IPS-NIHi7 (cell line): ENCODE measurements at regions not wholly inside any gene's neighbourhood (a gene's known extent, or its start where the extent isn't known, plus 50 kb on each side); places are given as distances from the start of the nearest gene placed in this dataset.
"Not testable (repeated sequence)": the region's sequence is repeated elsewhere in the genome, so short reads cannot be mapped to it uniquely, and the experiment has no call there.

Source experiments
- DNase-seq: peaks from one replicate; pipeline ENCODE4 v3.0.0; 2012; ENCODE audit warnings: mixed read lengths; ENCODE audit errors: extremely low spot score

DNA sequence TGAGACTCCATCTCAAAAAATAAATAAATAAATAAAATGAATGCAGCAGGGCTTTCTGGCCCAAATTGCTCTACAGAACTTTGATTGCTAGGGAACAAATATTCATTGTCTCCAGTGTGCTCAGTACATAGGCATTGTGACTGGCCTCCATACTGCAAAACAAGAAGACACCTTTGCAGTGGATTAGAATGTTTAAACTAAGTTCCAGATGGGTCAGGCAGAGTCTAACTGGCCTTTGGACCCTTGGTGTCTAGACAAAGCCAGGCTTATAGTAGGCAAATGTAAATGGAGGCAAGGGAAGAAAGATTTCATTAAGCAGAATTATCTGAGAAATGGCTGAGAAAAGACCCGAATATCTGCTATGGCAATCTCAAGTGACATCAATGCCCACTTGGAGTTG, 335.2 kb upstream of the C2CD4B start:
- no peak for DNase-seq

DNA sequence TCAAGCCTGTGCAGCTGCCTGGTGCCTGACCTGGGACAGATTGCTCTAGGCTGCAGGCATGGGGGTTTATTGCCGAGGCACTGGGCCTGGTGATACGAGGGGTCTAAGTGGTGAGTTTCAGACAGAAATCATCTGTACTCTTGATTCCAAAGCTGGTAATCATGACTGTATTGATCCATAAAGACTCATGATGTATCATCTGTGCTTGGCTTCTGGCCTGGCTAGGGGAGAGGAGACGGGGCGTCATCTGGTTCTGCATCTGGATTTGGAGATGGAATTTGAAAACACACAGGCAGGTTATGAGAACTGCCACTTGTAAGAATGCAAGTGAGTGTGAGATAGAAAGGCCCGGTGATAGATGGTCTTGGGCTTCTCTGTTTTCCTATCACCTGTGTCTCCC, 337.4 kb upstream of the C2CD4B start:
- DNase-seq = no peak

DNA sequence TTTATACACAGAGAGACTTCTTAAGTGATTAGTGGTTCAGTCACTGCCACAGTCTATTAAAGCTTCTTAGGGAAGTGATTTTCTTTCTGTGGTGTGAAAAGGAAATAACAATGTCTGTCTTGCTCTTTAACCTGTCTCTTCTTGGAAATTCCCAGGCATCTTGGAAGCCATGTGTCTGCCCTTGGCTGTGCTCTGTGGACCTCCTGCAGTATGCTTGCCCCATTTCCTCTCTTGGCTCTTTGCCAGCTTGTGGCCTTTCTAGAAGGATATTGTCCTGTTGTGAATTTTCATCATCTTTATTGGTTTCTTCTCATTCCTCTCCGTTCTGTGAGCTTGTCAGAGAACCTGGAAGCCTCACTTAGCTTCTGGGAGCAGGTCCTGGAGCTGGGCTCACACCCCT, 338.4 kb upstream of the C2CD4B start:
- DNase-seq = no peak

DNA sequence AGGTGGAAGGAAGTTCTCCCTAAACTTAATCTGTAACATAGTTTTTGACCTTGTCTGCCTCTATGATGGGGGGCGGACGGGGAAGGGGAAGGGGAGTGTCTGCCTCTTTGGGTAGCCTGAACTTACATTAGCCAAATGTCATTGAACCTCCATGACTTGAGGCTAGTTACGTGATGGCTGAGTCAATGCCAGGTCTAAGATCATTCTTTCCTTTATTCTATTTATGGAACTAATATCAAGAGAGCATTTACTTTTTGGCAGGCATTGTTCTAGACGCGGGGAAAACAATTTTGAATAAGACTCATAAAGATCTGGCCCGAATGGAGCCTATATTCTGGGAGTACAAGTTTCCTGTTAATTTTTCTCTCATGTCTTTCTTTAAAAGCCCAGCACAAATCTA, 340.7 kb upstream of the C2CD4B start:
- no peak for DNase-seq

DNA sequence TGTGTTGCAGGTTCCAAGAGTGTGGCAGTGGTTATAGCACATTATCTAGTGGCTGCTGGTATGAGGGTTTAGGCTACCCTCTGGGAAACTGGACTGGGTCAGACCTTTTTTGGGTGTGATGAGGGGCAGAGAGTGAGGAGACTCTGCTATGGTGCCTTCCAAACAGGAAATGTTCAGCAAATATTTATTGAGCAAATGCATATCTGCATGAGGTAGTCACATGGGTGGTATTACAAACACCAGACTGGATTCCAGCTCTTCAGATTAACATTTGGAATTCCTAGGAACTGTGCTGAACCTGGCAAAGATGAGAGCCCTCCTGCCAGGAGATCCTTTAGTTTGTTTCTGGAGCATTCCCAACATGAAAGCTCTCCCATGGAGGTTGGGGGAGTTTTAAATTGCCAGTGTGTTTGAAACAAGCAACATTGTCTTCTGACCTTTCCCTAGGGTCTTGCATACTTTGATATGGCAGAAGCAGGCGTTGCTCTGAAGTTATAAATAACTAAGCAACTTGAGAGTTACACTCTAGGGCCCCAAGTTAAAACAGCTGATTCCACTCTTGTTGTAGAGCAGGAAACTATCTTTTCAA, 341.2 kb upstream of the C2CD4B start:
- no peak for DNase-seq

DNA sequence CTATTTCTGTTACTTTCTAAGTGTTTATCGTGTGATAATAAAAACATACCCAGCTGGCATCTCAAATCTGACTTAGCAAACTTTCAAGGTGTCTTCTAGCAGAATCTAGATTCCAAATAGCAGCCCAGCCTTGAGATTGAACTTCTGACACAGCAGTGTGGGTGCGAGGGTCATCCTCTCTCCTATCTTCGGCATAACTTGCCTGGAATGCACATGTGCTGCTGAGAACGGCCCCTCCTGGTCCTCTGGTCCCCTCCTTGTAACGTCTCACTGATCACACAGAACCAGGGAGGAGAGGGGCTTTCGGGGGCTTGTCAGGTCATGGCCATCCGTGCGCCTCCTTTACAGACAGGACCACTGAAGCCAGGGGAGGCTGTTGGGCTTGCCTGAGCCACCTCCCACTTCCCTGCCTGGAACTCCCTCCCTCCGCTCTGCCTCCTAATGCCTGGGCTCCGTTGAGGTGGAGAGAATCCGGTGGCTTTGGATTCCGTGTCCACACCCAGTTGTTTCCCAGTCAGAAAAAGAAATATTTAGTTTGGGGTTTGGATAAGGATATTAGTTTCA, 344.4 kb upstream of the C2CD4B start:
- DNase-seq = peak; percentile 55

DNA sequence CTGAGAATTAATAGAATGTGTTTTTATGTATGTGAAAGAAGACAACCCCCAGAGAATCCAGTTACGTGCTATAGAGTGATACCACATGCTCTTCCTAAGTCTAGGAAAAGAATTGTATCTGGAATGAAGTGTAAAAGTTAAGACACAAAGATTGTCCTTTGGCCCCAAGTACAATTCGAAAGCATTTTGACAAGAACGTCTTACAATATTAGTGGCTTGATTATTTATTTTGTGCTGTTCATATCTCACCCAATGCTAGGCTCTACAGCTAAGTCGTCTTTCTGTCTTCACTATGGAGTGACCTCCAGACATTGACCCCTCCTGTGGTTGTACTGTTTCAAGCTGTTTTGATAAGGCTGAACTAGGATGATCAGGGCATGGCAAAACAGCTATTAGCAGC, 345.7 kb upstream of the C2CD4B start:
- no peak for DNase-seq

DNA sequence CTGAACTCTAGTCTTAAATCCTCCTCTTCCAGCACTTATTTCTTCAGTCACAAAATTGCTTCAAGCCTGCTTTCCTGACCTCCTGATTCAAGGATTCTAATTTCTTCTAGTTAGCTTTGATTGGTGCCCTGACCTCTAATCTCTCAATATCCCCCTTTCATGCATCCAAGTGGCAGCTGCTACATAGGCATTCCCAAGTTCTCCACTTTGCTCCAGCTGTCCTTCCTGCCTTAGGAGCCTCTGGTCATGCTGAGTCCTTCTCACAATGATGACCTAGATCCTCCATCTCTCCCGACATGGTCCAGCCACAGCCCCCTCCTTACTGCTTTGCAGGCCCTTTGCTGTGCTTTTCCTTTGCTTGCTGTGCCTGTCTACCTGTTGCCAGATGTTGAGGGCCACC, 347.8 kb upstream of the C2CD4B start:
- no peak for DNase-seq

DNA sequence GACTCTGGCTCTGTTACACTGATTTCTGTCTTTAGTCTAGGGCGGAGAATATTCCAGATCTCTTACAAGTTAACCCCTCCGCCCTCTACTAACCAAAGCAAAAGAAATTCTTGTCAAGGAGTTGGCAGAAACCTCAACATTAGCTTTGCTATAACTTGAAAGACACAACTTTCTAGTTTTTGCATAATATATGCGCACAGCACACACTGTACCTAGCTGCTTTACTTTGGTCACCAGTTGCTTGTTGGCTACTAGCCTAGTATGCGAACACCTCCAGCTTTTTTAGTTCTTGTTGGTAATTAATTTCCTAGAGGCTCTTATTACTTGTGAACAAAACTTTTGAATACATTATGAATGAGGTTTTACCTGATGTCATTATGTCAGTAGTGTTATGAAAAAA, 348.8 kb upstream of the C2CD4B start:
- no peak for DNase-seq

DNA sequence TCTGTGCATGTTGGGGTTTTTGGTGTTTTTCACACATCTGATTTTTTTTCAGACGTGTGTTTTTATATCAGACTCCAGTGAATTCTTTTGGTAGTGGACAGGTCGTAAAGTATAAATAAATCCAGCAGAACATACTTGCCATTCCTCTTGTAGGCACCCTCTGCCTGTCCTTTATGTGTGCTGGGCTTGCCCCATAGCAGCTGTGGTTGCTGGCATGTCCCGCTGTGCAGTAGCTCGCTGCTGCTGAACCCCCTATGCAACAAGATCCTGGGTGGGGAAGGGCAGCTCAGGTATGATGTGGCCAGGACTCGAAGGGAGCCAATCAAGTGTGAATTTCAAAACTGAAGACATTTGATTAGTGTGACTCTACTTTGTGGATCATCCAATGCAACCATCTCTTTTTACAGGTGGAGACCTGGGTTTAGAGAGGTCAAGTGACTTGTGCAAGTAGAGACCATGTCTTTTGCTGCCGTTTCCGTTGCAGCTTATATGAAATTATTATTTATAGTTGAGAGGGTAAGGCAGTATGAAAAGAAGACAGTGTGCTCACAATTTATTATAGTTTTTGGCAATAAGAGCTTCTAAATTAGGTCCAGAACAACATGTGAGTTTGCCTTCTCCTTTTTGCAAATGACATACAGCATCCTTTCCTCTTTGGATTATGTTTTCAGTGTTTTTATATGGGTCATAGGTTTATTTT, 350.8 kb upstream of the C2CD4B start:
- DNase-seq = no peak

DNA sequence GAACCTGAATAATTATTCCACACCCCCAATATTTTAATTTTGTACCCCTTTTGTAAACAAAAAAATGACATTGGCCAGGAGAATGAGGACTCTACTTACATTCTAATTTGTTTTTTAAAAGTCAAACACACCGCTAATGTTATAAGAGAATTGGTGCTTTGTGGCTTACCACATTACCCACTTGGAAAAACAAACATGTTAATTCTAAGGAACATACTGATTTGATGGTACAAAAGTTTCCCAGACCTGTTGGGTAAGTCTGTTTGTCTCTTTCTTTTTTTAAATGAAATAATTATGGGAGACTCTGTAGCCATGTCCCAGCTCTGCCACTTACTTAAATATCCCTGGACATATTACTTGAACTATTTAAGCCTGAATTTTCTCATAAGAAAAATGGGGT, 352.5 kb upstream of the C2CD4B start:
- no peak for DNase-seq

DNA sequence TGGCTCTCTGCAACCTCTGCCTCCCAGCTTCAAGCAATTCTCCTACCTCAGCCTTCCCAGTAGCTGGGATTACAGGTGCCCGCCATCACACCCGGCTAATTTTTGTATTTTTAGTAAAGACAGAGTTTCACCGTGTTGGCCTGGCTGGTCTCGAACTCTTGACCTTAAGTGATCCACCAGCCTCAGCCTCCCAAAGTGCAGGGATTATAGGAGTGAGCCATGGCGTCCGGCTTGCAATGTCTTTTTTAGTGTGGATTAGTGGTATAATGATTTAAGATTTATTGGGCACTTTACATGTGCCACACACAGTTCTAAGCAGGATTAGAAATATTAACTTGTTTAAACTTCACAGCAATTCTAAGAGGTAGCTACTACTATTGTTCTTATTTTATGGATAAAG, 353.6 kb upstream of the C2CD4B start:
- DNase-seq = not testable (repeated sequence)

DNA sequence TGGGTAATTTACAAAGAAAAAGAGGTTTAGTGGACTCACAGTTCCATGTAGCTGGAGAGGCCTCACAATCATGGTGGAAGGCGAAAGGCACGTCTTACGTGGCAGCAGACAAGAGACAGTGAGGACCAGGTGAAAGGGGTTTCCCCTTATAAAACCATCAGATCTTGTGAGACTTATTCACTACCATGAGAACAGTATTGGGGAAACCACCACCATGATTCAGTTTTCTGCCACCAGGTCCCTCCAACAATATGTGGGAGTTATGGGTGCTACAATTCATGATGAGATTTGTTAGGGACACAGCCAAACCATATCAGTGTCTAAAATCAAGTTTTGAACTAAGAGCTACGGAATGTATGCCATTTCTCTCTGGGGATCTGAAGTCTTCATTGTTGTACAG, 354.8 kb upstream of the C2CD4B start:
- DNase-seq = no peak

DNA sequence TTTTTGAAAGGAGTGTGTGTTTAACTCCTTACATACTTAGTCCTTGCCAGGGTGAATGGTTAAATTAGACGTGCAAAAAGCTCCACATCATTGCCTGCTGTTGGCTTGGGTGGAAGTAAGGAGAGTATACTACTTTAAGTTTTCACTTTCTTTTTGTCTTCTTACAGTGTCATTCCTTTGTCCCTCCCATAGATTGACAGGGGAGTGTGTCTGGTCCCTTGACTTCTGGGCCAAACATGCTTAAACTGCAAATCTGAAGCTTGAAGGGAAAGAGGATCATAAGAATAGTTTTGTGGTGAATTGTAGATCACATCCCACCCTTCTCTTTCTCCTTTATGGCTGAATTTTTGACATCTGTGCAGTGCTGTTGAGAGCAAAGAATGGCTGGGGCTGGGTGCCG, 355.8 kb upstream of the C2CD4B start:
- no peak for DNase-seq

DNA sequence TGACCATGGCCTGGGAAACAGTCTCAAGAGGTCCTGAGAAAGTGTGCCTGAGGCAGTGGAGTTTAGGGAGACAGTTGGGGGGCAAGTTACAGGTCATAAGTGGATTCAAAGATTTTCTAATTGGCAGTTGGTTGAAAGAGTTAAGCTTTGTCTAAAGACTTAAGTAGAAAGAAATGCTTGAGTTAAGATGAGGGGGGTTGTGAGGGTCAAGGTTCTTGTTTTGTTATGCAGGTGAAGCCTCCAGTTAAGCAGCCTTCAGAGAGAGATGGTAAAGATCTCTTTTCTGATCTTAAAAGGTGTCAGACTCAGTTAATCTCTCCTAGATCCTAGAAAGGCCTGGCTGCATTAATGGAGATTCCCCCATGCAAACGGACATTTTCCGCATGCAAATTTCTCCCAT, 356.3 kb upstream of the C2CD4B start:
- DNase-seq = no peak

DNA sequence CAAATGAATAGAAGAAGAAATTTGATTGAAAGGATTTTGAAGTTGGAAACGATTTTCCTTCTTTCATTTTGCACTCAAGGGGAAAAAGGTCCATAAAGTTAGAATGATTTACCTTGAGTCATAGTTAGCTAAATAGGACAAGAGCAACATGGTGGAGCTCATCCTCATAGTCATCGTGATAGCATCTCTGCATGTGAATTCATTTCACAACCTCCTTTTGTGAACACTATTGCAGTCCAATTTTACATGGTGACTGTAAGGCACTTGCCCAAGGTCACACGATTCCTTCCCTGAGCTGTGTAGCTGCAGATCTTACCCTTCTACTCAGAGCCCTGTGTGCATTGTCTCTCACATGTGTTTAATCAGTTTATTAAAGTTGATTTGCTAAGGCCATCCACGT, 359.8 kb upstream of the C2CD4B start:
- no peak for DNase-seq

DNA sequence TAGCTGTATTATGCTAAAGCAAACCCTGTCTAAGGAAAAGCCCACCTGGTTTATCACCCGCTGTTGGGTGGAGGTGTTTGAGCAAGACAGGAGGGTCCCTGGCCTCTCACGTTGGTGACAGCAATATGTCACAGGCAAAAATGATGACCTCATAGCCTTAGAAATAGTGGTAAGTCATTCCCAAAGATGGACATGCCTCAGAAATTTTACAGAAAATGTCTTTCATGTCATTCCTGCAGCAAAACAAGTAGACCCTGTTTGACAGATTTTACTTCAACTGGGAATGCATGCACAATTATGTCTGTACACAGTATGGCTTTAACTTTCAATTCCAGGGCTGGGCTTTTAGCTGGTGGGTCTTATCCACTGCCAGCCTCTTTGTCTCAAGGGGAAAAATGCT, 362.3 kb upstream of the C2CD4B start:
- DNase-seq = no peak

DNA sequence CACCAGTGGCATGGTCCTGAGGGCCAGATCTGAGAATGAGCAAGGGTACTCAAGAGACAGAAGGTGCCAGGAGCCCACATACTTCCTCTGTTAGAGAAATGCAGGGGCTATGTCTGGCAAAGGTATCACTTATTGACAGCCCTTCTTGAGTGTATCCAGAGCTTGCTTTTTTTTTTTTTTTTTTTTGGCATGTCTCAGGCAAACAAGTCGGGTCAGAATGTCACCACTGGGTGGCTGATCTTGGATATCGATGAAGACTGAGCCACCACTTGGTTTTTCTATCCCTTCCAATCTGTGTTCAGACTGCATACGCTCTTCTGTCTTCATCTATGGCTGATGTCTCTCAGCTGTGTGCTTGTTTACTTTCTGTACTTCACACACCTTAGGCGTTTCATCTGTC, 363.4 kb upstream of the C2CD4B start:
- DNase-seq = no peak

DNA sequence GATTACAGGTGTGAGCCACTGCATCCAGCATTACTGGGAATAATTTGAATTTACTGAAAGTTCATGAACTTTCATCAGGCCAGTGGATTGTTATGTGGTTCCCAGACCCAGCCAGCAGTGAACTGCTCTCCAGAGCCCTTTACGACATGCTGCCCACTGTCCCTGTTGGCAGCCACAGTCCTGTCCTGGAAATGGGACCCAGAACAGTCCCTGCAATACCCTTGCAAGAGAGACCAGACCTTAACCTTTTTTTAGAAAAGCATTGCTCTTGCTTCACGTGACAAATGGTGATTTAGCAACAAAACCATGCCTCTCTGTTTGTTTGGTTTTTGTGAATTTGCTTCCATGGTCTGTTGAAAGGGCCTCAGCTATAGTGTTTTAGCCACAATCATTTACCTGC, 367.3 kb upstream of the C2CD4B start:
- DNase-seq = no peak

DNA sequence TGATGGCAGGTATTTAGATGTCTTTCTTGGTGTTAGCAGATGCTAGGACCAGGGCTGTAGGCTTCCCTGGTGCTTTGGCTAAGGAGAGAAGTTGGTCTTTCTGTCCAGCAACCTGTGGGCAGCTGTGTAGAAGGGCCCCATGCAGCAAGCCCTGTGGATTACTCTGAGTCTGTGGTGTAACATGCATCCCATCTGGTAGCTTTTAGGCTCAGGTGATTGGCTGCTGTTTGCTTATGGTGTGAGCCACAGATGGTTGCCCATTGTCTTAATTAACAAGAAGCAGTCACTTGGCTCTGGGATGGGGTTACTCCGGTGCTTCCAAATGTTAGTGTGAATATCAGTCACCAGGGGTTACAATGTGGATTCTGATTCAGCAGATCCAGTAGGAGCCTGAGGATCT, 368.6 kb upstream of the C2CD4B start:
- no peak for DNase-seq

DNA sequence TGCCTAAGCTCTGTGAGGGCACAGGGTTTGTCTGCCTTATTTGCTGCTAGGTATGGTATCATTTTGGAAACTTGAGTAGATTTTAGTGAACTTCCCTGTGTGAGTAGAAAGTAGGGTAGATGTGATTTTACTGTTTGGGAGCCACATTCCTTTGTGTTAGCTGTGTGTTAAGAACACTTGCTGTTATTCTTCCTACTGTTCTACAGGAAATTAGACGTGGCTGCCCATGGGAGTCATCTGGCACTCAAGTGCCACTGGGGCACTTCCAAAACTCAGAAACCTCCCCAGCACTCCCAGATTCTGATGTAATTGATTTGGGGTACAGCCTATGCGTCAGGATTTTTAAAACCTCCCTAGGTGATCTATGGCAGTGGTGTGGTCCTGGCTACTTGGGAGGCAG, 369.9 kb upstream of the C2CD4B start:
- DNase-seq = no peak

DNA sequence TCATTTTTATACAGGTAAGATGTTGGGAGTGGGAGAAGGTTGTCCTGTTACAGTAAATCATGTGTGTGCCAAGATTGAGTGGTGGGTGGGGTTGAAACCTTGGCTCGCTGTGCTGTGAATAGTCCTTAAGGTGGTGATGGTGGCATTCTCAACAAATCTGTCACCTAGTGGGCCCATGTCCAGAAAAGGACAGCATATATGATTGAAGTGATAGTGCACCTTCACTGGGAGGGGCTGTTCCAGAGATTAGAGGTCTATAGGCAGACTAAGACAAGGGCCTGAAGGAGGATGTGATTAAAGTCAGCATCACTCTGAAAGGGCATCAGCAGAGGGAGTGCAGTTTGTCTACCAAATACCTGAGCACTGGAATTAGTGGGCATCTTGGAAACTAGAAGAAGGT, 374.2 kb upstream of the C2CD4B start:
- no peak for DNase-seq

DNA sequence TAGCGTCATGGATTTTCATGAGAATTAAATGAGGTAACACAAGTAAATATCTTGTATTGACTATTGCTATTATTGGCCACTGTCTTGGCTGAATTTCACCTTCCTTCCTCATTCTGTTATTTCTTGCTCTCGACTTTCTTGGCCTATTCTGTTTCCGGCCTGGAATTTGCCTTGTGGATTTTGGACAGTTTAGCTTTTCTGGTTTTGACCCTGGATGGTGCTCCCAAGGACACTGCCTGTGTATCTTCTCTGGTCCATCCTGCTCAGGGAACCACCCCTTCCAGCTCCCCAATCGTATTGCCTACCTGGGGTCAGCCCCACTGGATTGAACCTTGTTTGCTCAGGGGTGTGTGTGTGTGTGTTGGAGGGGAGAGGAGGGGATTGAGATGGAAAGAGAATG, 376.2 kb upstream of the C2CD4B start:
- DNase-seq = no peak

DNA sequence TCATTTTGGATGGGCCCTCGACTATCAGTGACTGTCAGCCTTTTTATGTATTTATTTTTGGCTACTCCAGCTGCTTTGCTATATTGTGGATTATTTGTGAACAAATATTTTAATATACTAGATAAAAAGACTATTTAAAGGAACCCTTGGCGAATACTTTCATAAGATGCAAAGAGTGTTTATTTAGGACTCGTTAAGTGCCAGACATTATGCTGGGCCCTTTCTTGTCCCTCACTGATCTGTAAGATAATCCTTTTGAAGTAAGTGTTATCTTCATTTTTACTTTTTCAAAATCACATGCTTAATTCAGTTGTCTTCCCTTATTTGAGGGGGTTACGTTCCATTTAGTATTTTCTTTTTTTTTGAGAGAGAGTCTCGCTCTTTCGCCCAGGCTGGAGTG, 376.8 kb upstream of the C2CD4B start:
- no peak for DNase-seq
